Erythroblast (primary cell): ENCODE measurements at regions not wholly inside any gene's neighbourhood (a gene's known extent, or its start where the extent isn't known, plus 50 kb on each side); places are given as distances from the start of the nearest gene placed in this dataset.

ENCODE experiments used
- GATA1 ChIP-seq: IDR thresholded peaks from 2 replicates; pipeline ENCODE4 v1.6.1; 2011; ENCODE audit warnings: low read depth, mild to moderate bottlenecking, control low read depth, low read length, moderate library complexity
- POLR2A ChIP-seq: IDR thresholded peaks from 2 replicates; pipeline ENCODE4 v1.6.1; 2011; ENCODE audit warnings: mild to moderate bottlenecking, low read length

- TF ChIP-seq POLR2A (no peak), GATA1 (no peak)
Measured at GRCh38 chr15:25137013-25137412, 182.2 kb downstream of the SNRPN start.
